RWPE2 (cell line): ENCODE measurements at regions not wholly inside any gene's neighbourhood (a gene's known extent, or its start where the extent isn't known, plus 50 kb on each side); places are given as distances from the start of the nearest gene placed in this dataset.

Source experiments
- ATAC-seq: fragments of 200-7000 bp; cut with Tn5 transposase; 3 replicates; pipeline ENCODE4 v1.9.1; 2021; ENCODE audit warnings: low read depth
- DNase-seq: peaks from one replicate; pipeline ENCODE4 v3.0.0-alpha.2; 2020; ENCODE audit warnings: low spot score
- H3K27ac ChIP-seq: fragments of 450-650 bp; 2 replicates; pipeline ENCODE4 v1.5.1; 2017; ENCODE audit warnings: mild to moderate bottlenecking; ENCODE audit not compliant: poor library complexity, severe bottlenecking
- H3K27me3 ChIP-seq: fragments of 250-450 bp; sonication (Bioruptor Pico); 2 replicates; pipeline ENCODE4 v1.5.1; 2021; ENCODE audit warnings: mild to moderate bottlenecking, moderate library complexity; ENCODE audit not compliant: insufficient read depth, poor library complexity, severe bottlenecking
- H3K36me3 ChIP-seq: fragments of 250-450 bp; sonication (Bioruptor Pico); 2 replicates; pipeline ENCODE4 v1.5.1; 2020; ENCODE audit warnings: low read depth, mild to moderate bottlenecking, moderate library complexity
- H3K4me1 ChIP-seq: fragments of 250-450 bp; sonication (Bioruptor Pico); 2 replicates; pipeline ENCODE4 v1.5.1; 2021; ENCODE audit warnings: mild to moderate bottlenecking, moderate library complexity; ENCODE audit not compliant: insufficient read depth, poor library complexity, severe bottlenecking
- H3K4me3 ChIP-seq: fragments of 250-450 bp; sonication (Bioruptor Pico); 2 replicates; pipeline ENCODE4 v1.5.1; 2021; ENCODE audit warnings: mild to moderate bottlenecking, moderate library complexity; ENCODE audit not compliant: severe bottlenecking
- H3K9me3 ChIP-seq: fragments of 250-450 bp; sonication (Bioruptor Pico); 2 replicates; pipeline ENCODE4 v1.5.1; 2021; ENCODE audit warnings: mild to moderate bottlenecking, moderate library complexity; ENCODE audit not compliant: severe bottlenecking
- CTCF ChIP-seq: fragments of 450-650 bp; IDR thresholded peaks from one replicate; pipeline ENCODE4 v1.5.1; 2017; ENCODE audit warnings: mild to moderate bottlenecking, moderate library complexity; ENCODE audit not compliant: poor library complexity, severe bottlenecking

GRCh38 chr6:24051942-24052589, 73.9 kb upstream of the NRSN1 start:
- no peak for TF ChIP-seq CTCF
- no peaks in the 10 kb centered on the region for H3K36me3 ChIP-seq
- no peak overlapping the region for H3K4me3 ChIP-seq
- no peaks in the 10 kb centered on the region for H3K4me1 ChIP-seq
- no peak overlapping the region for H3K27ac ChIP-seq
- ATAC-seq (no peak), DNase-seq (no peak)
- H3K27me3 ChIP-seq: no peaks in the 10 kb centered on the region
- no peaks in the 10 kb centered on the region for H3K9me3 ChIP-seq

- DNase-seq (no peak), ATAC-seq (no peak)
- Histone ChIP-seq H3K36me3 (no peaks in the 10 kb centered on the region), H3K9me3 (no peaks in the 10 kb centered on the region), H3K4me1 (no peaks in the 10 kb centered on the region), H3K4me3 (no peak overlapping the region), H3K27me3 (no peaks in the 10 kb centered on the region), H3K27ac (no peak overlapping the region)
- no peak for TF ChIP-seq CTCF
These were observed 73.4 kb upstream of the NRSN1 start for GRCh38 chr6:24052590-24052961.

GRCh38 chr6:24053057-24053456, 73.0 kb upstream of the NRSN1 start:
- no peak for TF ChIP-seq CTCF
- Histone ChIP-seq H3K4me1 (no peaks in the 10 kb centered on the region), H3K27me3 (no peaks in the 10 kb centered on the region), H3K36me3 (no peaks in the 10 kb centered on the region), H3K4me3 (no peak overlapping the region), H3K9me3 (no peaks in the 10 kb centered on the region), H3K27ac (no peak overlapping the region)
- ATAC-seq (no peak), DNase-seq (no peak)

GRCh38 chr6:24054388-24054787, 71.6 kb upstream of the NRSN1 start:
- Histone ChIP-seq H3K9me3 (no peaks in the 10 kb centered on the region), H3K4me3 (no peak overlapping the region), H3K27me3 (no peaks in the 10 kb centered on the region), H3K36me3 (no peaks in the 10 kb centered on the region), H3K27ac (no peak overlapping the region), H3K4me1 (no peaks in the 10 kb centered on the region)
- TF ChIP-seq CTCF: no peak
- ATAC-seq (no peak), DNase-seq (no peak)

GRCh38 chr6:24056567-24056966, 69.4 kb upstream of the NRSN1 start:
- H3K27me3 ChIP-seq: no peaks in the 10 kb centered on the region
- DNase-seq (no peak), ATAC-seq (no peak)
- no peak overlapping the region for H3K27ac ChIP-seq
- no peaks in the 10 kb centered on the region for H3K36me3 ChIP-seq
- no peak for TF ChIP-seq CTCF
- no peaks in the 10 kb centered on the region for H3K9me3 ChIP-seq
- H3K4me3 ChIP-seq: no peak overlapping the region
- H3K4me1 ChIP-seq: no peaks in the 10 kb centered on the region
